ENCODE measurements at regions not wholly inside any gene's neighbourhood (a gene's known extent, or its start where the extent isn't known, plus 50 kb on each side); places are given as distances from the start of the nearest gene placed in this dataset.

DNA sequence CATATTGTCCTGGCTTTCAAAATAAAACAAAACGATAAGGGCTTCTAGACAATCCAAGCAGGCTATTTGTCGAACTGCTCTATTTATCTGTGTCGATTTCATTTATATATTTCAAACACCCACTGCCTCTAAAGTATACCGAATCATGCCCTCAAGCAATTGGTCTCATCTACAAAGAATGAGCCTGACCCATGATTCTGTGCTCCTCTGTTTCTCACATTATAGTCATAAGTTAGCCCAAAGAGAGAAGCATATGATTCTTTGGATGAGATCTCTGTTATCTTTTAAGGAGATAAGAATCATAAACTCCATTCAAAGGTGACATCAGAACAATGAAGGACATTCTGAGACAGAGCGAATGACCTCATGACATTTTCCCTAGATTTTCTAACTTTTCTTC lies 191.1 kb downstream of the MAP2K6 start:
- no peaks in the 10 kb centered on the region for H3K4me1 ChIP-seq (ENCODE audit: control insufficient read depth, insufficient read depth, low read length)
- intact Hi-C loops (cut with DNase I), result loop anchor here in 3 of 4 donors (5.0 to 10.0 kb wide), 2 partner anchors 537 to 539 kb away; no protein-coding TSS in a partner anchor
- WGBS, result 93% methylated on average over 5 of the region's 5 CpGs
- DNase-seq (no peak), ATAC-seq (no peak)
- no peak overlapping the region for H3K4me3 ChIP-seq (ENCODE audit: low read length)
- H3K27me3 ChIP-seq (ENCODE audit: control insufficient read depth, insufficient read depth), result no peaks in the 10 kb centered on the region
- no peak overlapping the region for H3K27ac ChIP-seq (ENCODE audit: low read length)
- H3K9me3 ChIP-seq (ENCODE audit: control insufficient read depth, low read length), result no peaks in the 10 kb centered on the region

DNA sequence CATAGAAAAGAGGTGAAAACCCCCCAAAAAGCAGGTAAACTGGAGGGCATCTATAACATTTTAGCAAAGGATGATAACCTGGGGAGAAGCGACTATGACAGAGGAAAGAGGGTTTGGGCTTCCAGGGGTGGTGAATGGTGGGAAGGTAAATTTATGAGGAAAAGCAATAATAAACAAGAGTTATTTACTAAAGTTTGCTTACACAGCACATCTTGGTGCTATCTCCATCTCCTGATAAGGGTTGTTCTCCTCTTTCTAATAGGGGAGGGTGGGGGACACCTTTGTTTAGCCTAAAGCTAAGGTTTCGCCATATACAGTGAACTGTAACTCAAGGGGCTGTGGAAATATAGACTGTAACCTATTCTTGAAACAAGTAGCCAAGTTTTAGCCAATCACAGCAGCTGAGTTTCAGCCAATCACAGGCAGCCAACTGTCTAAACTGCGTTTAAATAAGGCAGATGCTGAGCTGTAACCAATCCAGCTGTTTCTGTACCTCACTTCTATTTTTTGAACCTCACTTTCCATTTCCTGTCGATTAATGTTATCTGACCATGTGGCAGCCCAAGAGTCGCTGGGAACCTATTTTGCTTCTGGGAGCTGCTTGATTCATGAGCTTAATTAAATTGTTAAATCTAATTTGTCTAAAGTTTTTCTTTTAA lies 191.8 kb downstream of the MAP2K6 start:
- no peak overlapping the region for H3K27ac ChIP-seq (ENCODE audit: low read length)
- no peak overlapping the region for H3K4me3 ChIP-seq (ENCODE audit: low read length)
- H3K27me3 ChIP-seq (ENCODE audit: control insufficient read depth, insufficient read depth), result no peaks in the 10 kb centered on the region
- intact Hi-C loops (cut with DNase I), result loop anchor here in 3 of 4 donors (5.0 to 10.0 kb wide), 2 partner anchors 536 to 539 kb away; no protein-coding TSS in a partner anchor
- WGBS, result 58% methylated on average over 5 of the region's 5 CpGs
- no peaks in the 10 kb centered on the region for H3K9me3 ChIP-seq (ENCODE audit: control insufficient read depth, low read length)
- no peaks in the 10 kb centered on the region for H3K4me1 ChIP-seq (ENCODE audit: control insufficient read depth, insufficient read depth, low read length)
- no peak for DNase-seq
- ATAC-seq, result no peak

DNA sequence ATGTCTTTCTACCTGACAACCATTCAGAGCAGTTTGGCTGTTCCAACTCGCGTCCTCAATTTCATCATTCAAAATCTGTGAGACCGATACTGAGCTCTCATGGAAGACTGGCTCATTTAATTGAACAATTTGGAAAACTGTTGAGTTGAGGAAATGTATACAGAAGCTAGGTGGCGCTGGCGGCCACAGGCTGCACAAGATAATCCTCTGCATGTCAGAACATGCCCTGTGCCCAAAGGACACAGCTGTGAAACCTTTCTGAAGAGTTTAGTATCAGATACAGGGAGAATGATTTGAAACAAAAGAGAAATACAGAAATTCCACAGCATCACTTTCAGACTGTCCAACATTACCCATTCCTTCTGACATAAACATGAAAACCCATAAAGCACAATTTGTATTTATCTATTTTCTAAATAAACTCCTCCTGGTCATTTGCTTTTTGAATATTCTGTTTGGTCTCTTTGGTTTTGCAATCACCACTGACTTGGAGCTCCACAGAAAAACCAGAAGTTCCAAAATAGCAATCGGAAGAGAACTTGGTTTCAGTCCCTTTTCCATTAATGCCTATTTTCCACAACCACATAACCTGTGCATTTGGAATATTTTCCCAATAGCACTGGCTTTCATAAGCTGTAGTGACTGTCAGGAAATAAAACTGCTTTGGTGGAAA lies 192.8 kb downstream of the MAP2K6 start:
- 10% methylated on average over 6 of the region's 6 CpGs for WGBS
- DNase-seq (peak; percentile 76 to 91 (median 86)), ATAC-seq (peak; percentile 93 to 94)
- H3K27me3 ChIP-seq (ENCODE audit: control insufficient read depth, insufficient read depth), result no peaks in the 10 kb centered on the region
- H3K4me1 ChIP-seq (ENCODE audit: control insufficient read depth, insufficient read depth, low read length), result no peaks in the 10 kb centered on the region
- H3K27ac ChIP-seq (ENCODE audit: low read length), result no peak overlapping the region
- H3K4me3 ChIP-seq (ENCODE audit: low read length), result no peak overlapping the region
- H3K9me3 ChIP-seq (ENCODE audit: control insufficient read depth, low read length), result no peaks in the 10 kb centered on the region
- intact Hi-C loops (cut with DNase I), result loop anchor here in 3 of 4 donors (5.0 to 10.0 kb wide), 2 partner anchors 535 to 538 kb away; no protein-coding TSS in a partner anchor

DNA sequence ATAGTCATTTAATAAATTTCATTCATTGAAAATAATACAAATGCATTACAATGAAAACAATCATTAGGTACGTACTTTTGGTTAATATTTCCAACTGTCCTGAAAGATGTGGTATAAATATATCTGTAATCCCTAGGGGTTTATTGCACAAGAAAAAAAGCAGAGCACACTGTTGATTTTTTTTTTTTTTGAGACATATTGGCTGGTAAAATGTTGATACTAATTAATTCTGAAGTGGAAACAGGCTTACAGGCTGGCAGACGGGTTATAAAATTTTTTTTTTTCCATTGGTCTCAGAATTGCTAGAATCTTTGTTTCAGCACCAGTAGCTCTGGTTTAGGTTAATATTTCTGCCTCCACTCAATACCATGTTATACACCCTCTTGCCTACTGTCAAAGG lies 193.6 kb downstream of the MAP2K6 start:
- no peak for ATAC-seq
- intact Hi-C loops (cut with DNase I), result loop anchor here in 3 of 4 donors (5.0 to 10.0 kb wide), 2 partner anchors 534 to 537 kb away; no protein-coding TSS in a partner anchor
- no peaks in the 10 kb centered on the region for H3K4me1 ChIP-seq (ENCODE audit: control insufficient read depth, insufficient read depth, low read length)
- DNase-seq, result no peak
- 67% methylated on average over 2 of the region's 2 CpGs for WGBS
- no peak overlapping the region for H3K27ac ChIP-seq (ENCODE audit: low read length)
- no peaks in the 10 kb centered on the region for H3K9me3 ChIP-seq (ENCODE audit: control insufficient read depth, low read length)
- H3K4me3 ChIP-seq (ENCODE audit: low read length), result no peak overlapping the region
- H3K27me3 ChIP-seq (ENCODE audit: control insufficient read depth, insufficient read depth), result no peaks in the 10 kb centered on the region

DNA sequence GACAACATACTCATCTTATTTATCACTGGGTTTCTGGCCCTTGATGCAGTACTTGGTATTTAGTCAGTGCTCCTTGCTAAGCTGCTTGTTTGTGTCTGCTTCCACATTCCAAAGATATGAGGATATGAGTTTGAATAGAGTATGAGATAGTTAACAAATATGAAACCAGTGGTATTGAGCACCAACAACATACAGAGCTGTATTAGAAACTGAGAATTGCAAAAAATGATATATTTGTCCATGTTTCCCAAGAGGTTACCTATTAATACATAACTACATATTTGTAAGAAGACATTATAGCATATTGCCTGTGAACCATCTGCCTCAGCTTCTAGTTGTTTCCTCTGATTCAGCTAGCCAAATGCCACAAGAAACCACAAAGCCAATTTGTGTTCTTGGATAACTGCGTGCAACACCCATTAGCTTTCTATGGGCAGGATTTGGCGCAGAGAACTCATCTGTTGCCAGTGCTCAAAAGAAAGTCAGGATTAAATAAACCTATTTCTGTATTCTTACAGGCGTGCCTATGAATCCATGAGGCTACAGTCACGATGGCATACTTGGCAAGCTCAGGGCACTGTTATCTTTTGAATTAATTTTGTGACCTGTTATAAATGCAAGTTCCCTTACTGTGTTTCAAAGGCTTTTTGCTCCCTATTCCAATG lies 194.4 kb downstream of the MAP2K6 start:
- no peak overlapping the region for H3K4me3 ChIP-seq (ENCODE audit: low read length)
- ATAC-seq (peak; percentile 46 to 48), DNase-seq (peak in 1 of 3 donors; percentile 41)
- H3K4me1 ChIP-seq (ENCODE audit: control insufficient read depth, insufficient read depth, low read length), result no peaks in the 10 kb centered on the region
- intact Hi-C loops (cut with DNase I), result loop anchor here in 3 of 4 donors (5.0 to 10.0 kb wide), 2 partner anchors 533 to 536 kb away; no protein-coding TSS in a partner anchor
- no peak overlapping the region for H3K27ac ChIP-seq (ENCODE audit: low read length)
- H3K27me3 ChIP-seq (ENCODE audit: control insufficient read depth, insufficient read depth), result no peaks in the 10 kb centered on the region
- 51% methylated on average over 4 of the region's 4 CpGs for WGBS
- no peaks in the 10 kb centered on the region for H3K9me3 ChIP-seq (ENCODE audit: control insufficient read depth, low read length)

DNA sequence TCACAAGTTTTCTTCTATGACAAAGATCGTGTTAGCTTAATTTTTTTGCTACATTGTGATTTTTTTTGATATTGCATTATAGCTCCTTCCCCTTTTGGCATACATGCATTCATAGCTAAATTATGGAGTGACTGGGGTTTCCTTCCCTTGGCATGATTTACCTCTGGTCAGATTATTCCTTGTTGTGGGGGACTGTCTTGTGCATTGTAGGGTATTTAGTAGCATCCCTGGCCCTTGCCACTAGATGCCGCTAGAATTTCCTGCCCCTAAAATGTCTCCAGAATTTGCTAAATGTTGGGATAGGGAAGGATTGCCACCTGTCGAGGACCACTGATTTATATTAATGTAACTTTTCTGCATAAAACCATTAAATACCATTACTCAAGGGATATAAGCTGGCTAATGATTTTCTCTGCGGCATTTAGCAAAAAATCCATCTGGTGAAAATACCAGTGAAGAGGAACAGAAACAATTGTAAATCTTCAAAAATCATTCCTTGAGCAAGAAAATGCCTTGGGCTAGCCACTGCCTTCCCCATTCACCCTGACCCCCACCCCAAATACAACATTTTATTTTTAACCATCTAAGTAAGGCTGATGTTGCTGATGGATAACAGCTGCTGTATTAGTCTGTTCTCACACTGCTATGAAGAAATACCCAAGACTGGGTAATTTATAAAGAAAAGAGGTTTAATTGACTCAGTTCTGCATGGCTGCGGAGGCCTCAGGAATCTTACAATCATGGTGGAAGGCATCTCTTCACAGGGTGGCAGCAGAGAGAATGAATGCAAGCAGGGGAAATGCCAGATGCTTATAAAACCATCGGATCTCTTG lies 195.2 kb downstream of the MAP2K6 start:
- WGBS, result 67% methylated on average over 6 of the region's 6 CpGs
- no peaks in the 10 kb centered on the region for H3K27me3 ChIP-seq (ENCODE audit: control insufficient read depth, insufficient read depth)
- intact Hi-C loops (cut with DNase I), result loop anchor here in 3 of 4 donors (5.0 to 10.0 kb wide), 2 partner anchors 533 to 535 kb away; no protein-coding TSS in a partner anchor
- DNase-seq, result no peak
- H3K9me3 ChIP-seq (ENCODE audit: control insufficient read depth, low read length), result no peaks in the 10 kb centered on the region
- ATAC-seq, result peak in 1 of 2 donors; percentile 41
- H3K4me3 ChIP-seq (ENCODE audit: low read length), result no peak overlapping the region
- H3K4me1 ChIP-seq (ENCODE audit: control insufficient read depth, insufficient read depth, low read length), result no peaks in the 10 kb centered on the region
- H3K27ac ChIP-seq (ENCODE audit: low read length), result no peak overlapping the region

DNA sequence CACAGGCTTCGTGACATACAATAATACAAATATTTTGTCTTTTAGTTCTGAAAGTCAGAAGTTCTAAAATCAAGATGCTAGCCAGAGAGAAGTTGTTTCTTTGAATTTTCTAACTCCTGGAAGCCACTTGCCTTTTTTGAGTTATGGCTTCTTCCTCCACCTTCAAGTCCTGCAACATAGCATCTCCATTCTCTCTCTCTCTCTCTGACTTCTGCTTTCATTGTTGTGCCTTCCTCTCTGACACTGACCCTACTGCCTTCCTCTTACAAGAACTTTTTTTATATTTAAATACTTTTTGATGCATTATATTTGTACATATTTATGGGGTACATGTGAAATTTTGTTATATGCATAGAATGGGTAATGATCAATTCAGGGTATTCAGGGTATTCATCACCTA lies 205.9 kb downstream of the MAP2K6 start:
- no peaks in the 10 kb centered on the region for H3K9me3 ChIP-seq (ENCODE audit: control insufficient read depth, low read length)
- no peaks in the 10 kb centered on the region for H3K4me1 ChIP-seq (ENCODE audit: control insufficient read depth, insufficient read depth, low read length)
- intact Hi-C loops (cut with DNase I), result no loop called here

DNA sequence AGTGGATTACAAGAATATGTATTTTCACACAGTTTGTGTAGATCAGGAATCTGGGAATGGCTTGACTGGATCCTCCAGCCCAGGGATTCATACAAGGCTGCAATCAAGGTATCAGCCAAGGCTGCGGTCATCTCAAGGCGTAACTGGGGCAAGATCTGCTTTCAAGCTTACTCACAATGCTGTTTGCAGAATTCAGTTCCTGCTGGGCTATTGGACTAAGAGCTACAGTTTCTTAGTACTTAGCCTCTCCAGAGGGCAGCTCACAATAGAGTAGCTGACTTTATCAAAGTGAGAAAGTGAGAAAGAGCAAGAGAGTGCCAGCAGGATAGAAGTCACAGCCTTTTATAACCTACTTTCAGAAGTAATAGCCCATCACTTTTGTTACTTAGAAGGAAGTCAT lies 211.0 kb downstream of the MAP2K6 start:
- Histone ChIP-seq H3K4me1 (ENCODE audit: control insufficient read depth, insufficient read depth, low read length) (no peaks in the 10 kb centered on the region), H3K9me3 (ENCODE audit: control insufficient read depth, low read length) (no peaks in the 10 kb centered on the region), H3K27ac (ENCODE audit: low read length) (no peak overlapping the region), H3K4me3 (ENCODE audit: low read length) (no peak overlapping the region), H3K27me3 (ENCODE audit: control insufficient read depth, insufficient read depth) (no peaks in the 10 kb centered on the region)
- no peak for DNase-seq
- 11% methylated on average over 2 of the region's 2 CpGs for WGBS
- ATAC-seq, result no peak
- intact Hi-C loops (cut with DNase I), result no loop called here

More for the DNA sequence above, 205.9 kb downstream of the MAP2K6 start:
- 69% methylated on average over 1 of the region's 1 CpG for WGBS
- DNase-seq, result no peak
- Histone ChIP-seq H3K27ac (ENCODE audit: low read length) (no peak overlapping the region), H3K4me3 (ENCODE audit: low read length) (no peak overlapping the region), H3K27me3 (ENCODE audit: control insufficient read depth, insufficient read depth) (no peaks in the 10 kb centered on the region)
- no peak for ATAC-seq

DNA sequence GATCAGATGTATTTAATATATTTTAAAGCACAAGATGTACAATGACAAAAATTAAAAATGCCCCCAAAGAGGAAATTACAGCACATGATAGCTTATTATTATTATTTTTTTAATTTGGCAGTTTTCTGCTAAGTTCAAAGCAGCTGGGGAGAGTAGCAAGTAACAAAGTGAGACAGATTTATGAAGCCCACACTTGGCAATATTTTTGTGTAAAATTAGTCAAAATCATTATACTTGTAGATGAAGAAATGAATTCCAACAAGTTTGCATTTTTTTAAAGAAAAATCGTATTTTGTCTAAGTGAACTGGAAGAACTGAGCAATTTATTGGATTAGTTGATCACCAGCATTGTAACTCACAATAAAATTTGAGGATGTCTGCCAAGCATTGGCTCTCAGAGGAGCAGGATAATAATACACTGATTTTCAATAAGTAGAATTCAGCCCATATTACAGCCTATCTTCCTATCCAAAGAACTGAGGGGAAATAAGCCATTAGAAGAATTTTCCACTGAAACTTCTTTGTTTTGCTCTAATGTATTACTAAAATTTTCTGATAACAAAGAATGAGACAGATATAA lies 215.6 kb downstream of the MAP2K6 start:
- H3K4me1 ChIP-seq (ENCODE audit: control insufficient read depth, insufficient read depth, low read length), result no peaks in the 10 kb centered on the region
- H3K4me3 ChIP-seq (ENCODE audit: low read length), result no peak overlapping the region
- H3K9me3 ChIP-seq (ENCODE audit: control insufficient read depth, low read length), result no peaks in the 10 kb centered on the region
- H3K27ac ChIP-seq (ENCODE audit: low read length), result no peak overlapping the region
- 50% methylated on average over 1 of the region's 1 CpG for WGBS
- no peaks in the 10 kb centered on the region for H3K27me3 ChIP-seq (ENCODE audit: control insufficient read depth, insufficient read depth)
- ATAC-seq (no peak), DNase-seq (no peak)
- intact Hi-C loops (cut with DNase I), result no loop called here

DNA sequence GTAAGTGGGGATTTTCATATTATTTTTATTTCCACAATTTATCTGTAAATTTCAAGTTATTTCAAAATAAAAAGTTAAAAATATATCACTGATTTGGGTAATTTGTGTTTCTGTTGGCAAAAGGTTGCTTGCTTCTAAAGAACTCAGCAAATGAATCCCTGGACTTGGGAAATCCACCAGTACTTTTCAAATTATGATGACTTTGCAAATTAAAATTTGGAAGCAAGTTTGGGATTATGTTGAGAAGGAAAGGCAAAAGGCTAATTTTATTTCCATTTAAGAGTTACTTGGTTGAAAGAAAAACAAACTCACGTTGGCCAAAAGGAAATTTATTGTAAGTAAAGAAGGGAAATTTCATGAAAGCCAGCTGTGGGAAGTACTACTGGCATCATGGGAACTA lies 220.3 kb downstream of the MAP2K6 start:
- H3K9me3 ChIP-seq (ENCODE audit: control insufficient read depth, low read length), result no peaks in the 10 kb centered on the region
- H3K4me3 ChIP-seq (ENCODE audit: low read length), result no peak overlapping the region
- intact Hi-C loops (cut with DNase I), result no loop called here
- no peaks in the 10 kb centered on the region for H3K4me1 ChIP-seq (ENCODE audit: control insufficient read depth, insufficient read depth, low read length)
- no peak for DNase-seq
- no peaks in the 10 kb centered on the region for H3K27me3 ChIP-seq (ENCODE audit: control insufficient read depth, insufficient read depth)
- 29% methylated on average over 1 of the region's 1 CpG for WGBS
- ATAC-seq, result no peak
- H3K27ac ChIP-seq (ENCODE audit: low read length), result no peak overlapping the region
